GM18502 (cell line): ENCODE measurements at regions not wholly inside any gene's neighbourhood (a gene's known extent, or its start where the extent isn't known, plus 50 kb on each side); places are given as distances from the start of the nearest gene placed in this dataset.
"Not testable (repeated sequence)": the region's sequence is repeated elsewhere in the genome, so short reads cannot be mapped to it uniquely, and the experiment has no call there.

ENCODE experiments used
- ATAC-seq: cut with Tn5 transposase; IDR thresholded peaks from one replicate; pipeline ENCODE4 v1.9.1; 2021; ENCODE audit warnings: mild to moderate bottlenecking; ENCODE audit not compliant: unreplicated experiment, poor library complexity

GRCh38 chr13:50370303-50370950 lies 355.2 kb downstream of the KCNRG start:
- peak; percentile 76 for ATAC-seq

GRCh38 chr13:50374517-50374916 lies 359.3 kb downstream of the KCNRG start:
- no peak for ATAC-seq

DNA sequence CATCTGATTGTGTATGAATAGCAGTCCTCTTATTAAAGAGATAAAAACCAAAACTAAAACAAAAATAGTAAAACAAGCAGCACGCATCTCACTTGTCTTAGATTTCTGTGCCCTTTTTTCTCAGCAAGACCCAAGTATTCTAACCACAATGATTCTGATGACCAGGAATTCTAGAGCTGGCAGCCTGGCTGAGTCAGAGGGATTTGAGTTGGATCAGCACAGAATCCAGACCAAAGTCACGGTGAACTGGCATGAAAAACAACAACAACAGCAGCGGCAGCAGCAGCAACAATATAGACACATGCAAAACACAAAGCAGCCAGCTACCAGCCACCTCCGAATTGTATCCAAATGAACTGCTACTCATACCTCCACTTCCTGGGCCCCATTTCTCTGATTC lies 360.5 kb downstream of the KCNRG start:
- ATAC-seq: no peak

DNA sequence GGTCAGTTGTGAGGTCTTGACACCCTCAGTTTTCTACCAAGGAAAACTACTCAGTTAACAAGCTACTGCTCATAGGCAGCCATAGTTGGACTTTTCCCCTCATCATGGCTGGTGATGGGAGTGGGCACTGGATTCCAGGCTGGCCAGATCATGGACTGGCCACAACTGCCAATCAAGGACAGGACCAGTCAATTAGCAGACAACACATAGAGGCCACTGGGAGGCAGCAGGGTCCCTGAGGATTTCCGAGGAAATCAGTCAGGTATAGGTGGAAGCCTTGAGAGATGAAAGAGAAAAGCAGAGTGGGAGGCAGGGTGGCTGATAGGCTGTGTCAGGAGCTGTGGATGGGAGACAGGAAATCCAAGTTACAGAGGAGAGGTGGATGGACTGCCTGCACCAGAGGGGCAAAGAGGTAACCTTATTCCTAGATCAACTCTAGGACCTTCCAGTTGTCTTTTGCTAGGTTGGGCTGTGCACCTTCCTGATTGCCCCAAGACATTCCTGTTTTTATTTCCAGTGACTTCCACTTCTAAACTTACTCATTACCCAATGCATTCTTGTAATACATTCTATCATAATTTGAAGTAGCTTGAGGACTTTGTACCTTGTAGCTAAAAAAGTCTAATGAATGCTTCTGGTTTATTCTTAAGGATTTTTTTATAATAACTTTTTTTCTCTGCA lies 361.8 kb downstream of the KCNRG start:
- ATAC-seq: no peak

GRCh38 chr13:50377726-50378270 lies 362.6 kb downstream of the KCNRG start:
- ATAC-seq: no peak

GRCh38 chr13:50378509-50379044 lies 363.3 kb downstream of the KCNRG start:
- ATAC-seq: no peak

DNA sequence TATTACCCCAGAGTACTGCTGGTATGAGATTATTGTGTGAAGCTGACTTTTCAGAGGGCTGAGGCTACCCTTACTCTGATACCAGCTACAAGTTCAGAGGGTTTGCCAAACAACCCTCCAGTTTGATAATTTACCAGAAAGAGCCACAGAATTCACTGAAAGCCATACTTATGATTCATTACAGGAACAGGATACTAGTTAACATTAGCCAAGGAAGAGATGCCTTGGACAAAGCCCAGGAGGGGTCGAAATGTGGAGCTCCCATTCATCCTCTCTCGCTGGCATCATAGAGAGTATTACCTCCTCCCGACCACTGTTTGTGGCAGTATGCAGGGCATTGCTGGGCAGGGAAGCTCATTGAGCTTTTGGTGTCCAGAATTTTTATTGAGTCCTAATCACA lies 364.3 kb downstream of the KCNRG start:
- no peak for ATAC-seq

DNA sequence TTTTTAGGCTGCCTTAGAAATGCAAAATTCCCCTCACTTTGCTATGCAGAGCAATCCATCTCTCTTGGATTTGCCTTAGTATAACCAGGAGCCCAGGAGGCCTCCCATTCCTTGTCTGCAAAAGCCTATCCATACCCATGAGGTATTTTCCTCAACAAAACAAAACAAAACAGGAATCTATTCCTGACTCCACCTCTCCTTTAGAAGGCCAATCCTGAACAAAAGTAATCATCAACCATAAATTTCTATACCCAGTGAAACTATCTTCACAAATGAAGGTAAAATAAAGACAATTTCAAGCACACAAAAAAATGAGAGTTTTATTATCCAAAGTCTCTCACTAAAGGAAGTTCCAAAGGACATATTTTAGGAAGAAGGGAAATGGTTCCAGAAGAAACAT lies 365.7 kb downstream of the KCNRG start:
- ATAC-seq: no peak

DNA sequence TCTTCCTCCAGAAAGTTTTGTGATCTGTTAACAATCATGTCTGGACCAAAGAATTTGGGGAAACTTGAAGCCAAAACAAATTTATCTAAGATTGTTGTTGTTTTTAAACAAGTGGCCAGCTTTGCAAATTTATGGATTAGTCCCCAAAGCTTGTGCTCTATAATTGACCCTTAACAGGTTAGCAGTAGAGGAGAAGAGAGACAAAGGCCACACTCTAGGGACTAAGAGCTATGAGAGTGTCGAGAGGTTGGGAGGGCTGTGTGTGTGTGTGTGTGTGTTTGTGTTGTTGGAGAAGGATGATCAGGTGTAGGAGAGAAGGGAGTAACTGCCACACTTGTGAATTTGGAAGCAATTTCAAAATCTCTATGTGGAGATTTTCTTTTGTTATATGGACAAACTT lies 367.3 kb downstream of the KCNRG start:
- no peak for ATAC-seq

DNA sequence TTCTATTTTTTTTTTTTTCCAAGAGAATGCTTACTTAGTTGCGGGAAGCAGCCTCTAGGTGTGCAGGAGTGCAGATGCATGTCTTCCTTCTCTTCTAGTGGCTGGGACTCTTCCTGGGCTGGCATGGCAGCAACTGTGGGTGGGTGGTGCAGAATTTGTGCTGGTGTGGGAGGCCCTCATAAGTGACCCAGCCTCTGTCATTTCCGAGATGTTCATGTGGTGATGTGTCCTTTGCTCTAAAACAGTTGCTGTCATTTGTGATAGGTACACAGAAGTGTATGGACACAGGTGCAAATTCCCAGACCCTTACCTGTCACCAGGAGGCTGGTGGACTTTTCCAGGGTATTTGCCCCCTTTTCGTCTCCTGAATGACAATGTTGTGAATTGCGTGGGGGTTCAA lies 367.7 kb downstream of the KCNRG start:
- ATAC-seq: no peak

DNA sequence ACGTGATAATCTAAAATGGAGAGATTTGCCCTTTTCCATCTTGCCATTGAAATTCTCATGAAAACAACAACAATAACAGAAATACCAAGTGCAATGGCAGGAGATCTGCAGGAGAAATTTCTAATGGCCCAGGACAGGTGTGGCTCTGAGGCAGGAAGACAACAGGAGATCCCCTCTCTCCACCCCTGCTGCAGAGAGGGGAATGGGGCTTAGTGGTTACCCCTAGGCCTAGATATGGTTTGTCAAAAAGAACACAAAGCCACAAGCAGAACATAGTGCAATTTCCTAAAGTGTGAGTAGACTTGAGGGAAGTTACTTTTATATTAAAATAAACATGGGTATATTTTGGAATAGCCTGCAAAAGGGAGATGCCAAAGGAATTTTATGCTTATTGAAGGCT lies 369.5 kb downstream of the KCNRG start:
- ATAC-seq: no peak

- no peak for ATAC-seq
Observed at GRCh38 chr13:50386541-50387050, 371.4 kb downstream of the KCNRG start.

DNA sequence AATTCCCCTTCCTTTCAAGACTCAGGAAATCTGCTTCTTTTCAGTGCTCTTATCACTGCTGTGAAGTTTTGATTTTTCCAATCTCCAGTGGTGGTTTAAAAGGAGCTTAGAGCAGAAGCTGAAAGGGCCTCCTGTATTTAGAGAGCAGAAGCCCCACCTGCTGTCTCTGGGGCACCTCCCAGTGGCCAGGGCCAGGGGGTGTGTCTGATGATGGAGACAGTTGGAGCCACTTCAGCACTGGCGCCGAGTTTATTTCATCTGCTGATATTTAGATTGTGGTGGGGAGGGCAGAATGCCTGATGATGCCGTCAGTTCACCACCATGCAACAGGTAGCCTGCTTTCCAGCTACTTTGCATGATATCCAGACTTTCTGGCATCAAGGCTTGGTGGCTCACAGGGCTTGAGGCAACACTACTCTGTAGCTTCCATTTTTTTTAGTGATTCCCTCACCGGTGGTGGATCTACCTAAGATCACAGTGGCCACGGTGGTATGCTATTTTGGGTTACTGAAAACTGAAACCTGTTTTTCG lies 371.9 kb downstream of the KCNRG start:
- no peak for ATAC-seq

DNA sequence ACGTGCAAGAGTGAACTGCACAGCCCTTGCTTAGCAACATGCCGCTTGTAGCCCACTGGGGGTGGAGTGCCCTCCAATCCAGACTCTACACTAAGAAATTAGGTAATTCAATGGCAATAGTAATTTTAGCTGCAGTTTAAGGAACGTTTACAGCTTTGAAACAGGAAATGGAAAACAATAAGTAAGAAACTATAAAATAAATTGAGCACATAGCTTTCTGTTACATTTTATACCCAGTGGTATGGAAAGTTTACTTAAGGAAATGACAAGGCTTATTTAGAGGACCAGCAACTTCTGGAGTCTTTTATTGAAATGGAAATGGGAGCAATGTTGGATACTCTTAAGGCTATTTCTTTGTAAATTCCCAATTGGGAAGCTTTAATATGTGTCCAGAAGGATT lies 373.2 kb downstream of the KCNRG start:
- ATAC-seq: no peak

DNA sequence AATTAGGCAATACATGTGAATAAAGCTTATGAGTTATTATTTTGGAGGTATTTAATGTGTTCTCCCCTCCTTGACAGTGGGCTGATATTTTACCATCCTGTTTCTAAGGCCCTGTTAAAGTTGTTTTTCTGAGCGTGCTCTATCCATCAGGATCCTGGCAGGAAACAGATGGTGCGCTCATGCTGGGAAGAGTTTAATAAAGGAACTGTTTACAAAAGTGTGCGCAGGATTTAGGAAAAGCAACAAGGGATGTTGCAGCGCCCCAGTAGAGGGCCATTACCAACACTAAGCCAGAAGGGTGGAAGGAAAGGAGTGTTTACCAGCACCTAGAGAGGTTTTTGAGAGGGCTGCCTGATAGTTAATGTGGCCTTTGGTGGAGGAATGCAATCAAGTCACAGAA lies 374.5 kb downstream of the KCNRG start:
- no peak for ATAC-seq

DNA sequence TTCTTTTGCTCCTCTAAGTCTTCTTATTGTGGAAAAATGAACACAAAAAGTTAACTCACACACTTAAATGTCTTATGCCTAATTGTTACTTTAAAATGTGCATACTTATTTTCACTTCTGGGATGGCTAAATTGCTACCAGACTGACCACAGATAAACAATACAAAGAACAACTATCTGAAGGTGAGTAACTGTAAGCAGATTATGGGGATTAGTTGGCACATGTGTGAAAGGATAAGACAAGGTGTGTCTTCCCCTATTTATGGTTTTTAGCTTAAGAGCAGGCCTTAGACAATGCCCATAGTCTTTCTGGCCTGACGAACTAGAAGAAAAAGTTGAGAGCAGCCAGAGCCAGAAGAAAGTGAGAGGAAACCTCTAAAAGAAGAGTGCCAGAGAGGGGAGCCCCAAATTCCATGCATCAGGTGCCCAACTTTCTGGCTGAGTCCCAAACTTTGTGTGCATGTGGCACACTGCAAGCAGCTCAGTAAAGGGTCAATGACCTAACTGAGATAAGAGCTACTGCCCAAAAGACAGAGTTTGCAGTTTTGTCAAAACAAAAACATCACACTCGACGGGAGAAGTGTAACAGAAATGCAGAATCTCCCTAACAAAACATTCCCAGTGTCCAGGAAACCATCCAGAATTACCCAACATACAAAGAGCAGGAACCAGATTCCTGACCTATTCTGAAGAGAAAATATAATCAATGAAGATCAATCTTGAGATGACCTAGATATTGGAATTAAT lies 375.4 kb downstream of the KCNRG start:
- ATAC-seq: no peak

DNA sequence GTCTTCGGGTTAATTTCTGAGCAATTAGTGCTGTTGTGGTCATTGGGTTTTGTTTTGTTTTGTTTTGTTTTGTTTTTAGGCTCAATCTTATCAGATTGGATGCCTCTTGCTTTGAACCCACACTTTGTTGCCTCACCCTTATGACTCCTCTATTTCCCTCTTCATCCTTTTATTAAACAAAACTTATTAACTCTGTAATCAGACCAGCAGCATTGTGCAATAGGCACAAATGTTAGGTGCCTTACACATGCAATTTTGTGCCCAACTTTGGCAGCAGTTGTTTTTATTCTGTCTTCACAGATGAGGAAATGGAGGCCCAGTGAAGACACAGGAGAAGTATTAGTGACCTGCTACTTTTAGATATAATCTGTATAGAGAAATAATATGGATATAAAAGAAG lies 377.7 kb downstream of the KCNRG start:
- ATAC-seq: no peak

DNA sequence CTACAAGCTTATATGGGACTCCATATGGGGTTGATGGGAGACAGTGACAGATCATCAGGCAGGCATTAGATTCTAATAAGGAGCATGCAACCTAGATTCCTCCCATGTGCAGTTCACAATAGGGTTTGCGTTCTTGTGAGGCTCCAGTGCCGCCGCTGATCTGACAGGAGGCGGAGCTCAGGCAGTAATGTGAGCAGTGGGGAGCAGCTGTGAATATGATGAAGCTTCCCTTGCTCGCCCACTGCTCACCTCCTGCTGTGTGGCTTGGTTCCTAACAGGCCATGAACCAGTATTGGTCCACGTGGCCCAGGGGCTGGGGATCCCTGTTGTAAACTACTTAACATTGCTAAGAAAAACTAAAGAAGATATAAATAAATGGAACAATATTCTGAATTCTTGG lies 378.4 kb downstream of the KCNRG start:
- no peak for ATAC-seq

GRCh38 chr13:50396001-50396400 lies 380.8 kb downstream of the KCNRG start:
- no peak for ATAC-seq

- ATAC-seq: not testable (repeated sequence)
Observed at GRCh38 chr13:50396618-50397017, 381.4 kb downstream of the KCNRG start.
